NT2/D1 (cell line): ENCODE measurements at regions not wholly inside any gene's neighbourhood (a gene's known extent, or its start where the extent isn't known, plus 50 kb on each side); places are given as distances from the start of the nearest gene placed in this dataset.

Source experiments
- DNase-seq: peaks from one replicate; pipeline ENCODE4 v3.0.0-alpha.2; 2011; ENCODE audit warnings: low read depth, low spot score
- H3K27me3 ChIP-seq: 2 replicates; pipeline ENCODE4 v1.6.0; 2011; ENCODE audit warnings: mild to moderate bottlenecking; ENCODE audit not compliant: insufficient read length, insufficient read depth
- H3K36me3 ChIP-seq: 2 replicates; pipeline ENCODE4 v1.6.1; 2011; ENCODE audit warnings: mild to moderate bottlenecking, low read length, mixed read lengths; ENCODE audit not compliant: insufficient read depth, insufficient read length
- H3K4me1 ChIP-seq: 2 replicates; pipeline ENCODE4 v1.5.1; 2011; ENCODE audit not compliant: insufficient read depth, insufficient read length
- H3K4me3 ChIP-seq: 2 replicates; pipeline ENCODE4 v1.5.1; 2011; ENCODE audit warnings: low read depth; ENCODE audit not compliant: insufficient read length
- H3K9ac ChIP-seq: 2 replicates; pipeline ENCODE4 v1.6.0; 2011; ENCODE audit warnings: low read depth; ENCODE audit not compliant: insufficient read length
- H3K9me3 ChIP-seq: 2 replicates; pipeline ENCODE4 v1.5.1; 2011; ENCODE audit warnings: mild to moderate bottlenecking, low read length; ENCODE audit not compliant: insufficient read depth
- SUZ12 ChIP-seq: IDR thresholded peaks from 2 replicates; pipeline ENCODE4 v1.6.1; 2011; ENCODE audit not compliant: insufficient read length, insufficient read depth; ENCODE audit errors: extremely low read depth
- YY1 ChIP-seq: IDR thresholded peaks from 2 replicates; pipeline ENCODE4 v1.6.1; 2011; ENCODE audit not compliant: insufficient read length, insufficient read depth
- ZNF274 ChIP-seq: IDR thresholded peaks from 2 replicates; pipeline ENCODE4 v1.6.1; 2011; ENCODE audit warnings: mild to moderate bottlenecking, low read depth, low read length

DNA sequence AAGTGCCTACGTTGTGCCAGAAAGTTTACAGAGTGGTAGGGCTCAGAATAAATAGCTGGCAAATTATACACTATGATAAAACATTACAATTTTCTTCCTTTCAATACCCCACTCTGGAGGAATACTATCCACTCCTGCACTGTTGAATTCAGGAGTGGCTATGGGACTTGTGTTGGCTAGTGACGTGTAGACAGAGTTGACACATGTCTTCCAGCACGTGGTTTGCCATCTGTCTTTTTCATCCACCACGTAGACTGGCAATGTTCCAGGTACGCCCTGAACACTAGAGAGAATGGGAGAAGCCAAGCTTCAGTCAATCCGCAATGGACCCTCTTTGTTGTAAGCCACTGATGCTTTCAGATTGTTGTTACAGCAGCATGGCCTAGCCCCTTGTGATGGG is 168.8 kb upstream of the RBPJ start:
- no peaks in the 10 kb centered on the region for H3K36me3 ChIP-seq
- no peaks in the 10 kb centered on the region for H3K27me3 ChIP-seq
- H3K9me3 ChIP-seq = no peaks in the 10 kb centered on the region
- TF ChIP-seq SUZ12 (no peak), ZNF274 (no peak), YY1 (no peak)
- no peak for DNase-seq
- no peaks in the 10 kb centered on the region for H3K4me1 ChIP-seq
- H3K9ac ChIP-seq = no peak overlapping the region
- no peak overlapping the region for H3K4me3 ChIP-seq

DNA sequence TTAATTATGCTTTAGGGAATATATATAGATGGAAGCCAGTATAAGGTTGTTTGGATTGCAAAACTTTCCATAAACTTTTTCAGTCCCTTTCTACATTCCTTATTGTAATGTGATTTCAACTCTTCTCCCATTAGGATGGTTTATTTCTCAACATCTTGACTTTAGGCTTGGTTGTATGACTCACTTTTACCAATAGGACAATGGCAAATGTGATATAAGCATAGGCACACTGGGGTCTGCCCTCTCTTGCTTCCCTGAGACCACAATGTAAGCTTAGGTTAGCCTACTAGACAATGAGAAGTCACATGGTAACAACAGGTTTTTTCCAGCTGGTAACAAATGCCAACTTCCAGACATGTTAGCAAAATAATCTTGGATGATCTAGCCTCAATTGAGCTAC is 163.3 kb upstream of the RBPJ start:
- Histone ChIP-seq H3K36me3 (no peaks in the 10 kb centered on the region), H3K27me3 (no peaks in the 10 kb centered on the region), H3K4me1 (no peaks in the 10 kb centered on the region), H3K9me3 (no peaks in the 10 kb centered on the region; the same call in 1 of the 2 replicates), H3K9ac (no peak overlapping the region), H3K4me3 (no peak overlapping the region)
- TF ChIP-seq YY1 (no peak), ZNF274 (no peak), SUZ12 (no peak)
- DNase-seq = no peak

DNA sequence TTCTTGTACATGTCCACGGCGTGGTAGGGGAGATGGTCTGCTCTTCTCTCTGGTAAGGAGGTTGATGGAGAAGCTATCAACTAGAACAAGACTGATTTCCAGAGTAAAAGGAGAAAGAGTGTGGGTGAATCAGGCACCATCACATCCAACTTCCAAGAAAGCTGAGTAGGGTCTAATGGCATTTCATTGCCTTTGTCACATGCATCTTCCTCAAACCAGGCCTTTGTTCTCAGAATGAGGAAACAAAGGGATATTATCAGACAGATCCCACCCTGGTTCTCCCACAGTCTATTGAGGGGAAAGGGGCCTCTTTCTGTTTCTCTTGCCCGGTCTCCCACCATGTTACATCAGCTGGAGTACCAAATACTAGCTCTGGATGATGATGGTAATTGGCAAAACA is 160.2 kb upstream of the RBPJ start:
- no peak for TF ChIP-seq SUZ12
- no peak for TF ChIP-seq ZNF274
- H3K4me3 ChIP-seq = no peak overlapping the region
- no peak overlapping the region for H3K9ac ChIP-seq
- H3K27me3 ChIP-seq = no peaks in the 10 kb centered on the region
- no peaks in the 10 kb centered on the region; the same call in 1 of the 2 replicates for H3K9me3 ChIP-seq
- no peaks in the 10 kb centered on the region for H3K4me1 ChIP-seq
- DNase-seq = no peak
- no peaks in the 10 kb centered on the region for H3K36me3 ChIP-seq

DNA sequence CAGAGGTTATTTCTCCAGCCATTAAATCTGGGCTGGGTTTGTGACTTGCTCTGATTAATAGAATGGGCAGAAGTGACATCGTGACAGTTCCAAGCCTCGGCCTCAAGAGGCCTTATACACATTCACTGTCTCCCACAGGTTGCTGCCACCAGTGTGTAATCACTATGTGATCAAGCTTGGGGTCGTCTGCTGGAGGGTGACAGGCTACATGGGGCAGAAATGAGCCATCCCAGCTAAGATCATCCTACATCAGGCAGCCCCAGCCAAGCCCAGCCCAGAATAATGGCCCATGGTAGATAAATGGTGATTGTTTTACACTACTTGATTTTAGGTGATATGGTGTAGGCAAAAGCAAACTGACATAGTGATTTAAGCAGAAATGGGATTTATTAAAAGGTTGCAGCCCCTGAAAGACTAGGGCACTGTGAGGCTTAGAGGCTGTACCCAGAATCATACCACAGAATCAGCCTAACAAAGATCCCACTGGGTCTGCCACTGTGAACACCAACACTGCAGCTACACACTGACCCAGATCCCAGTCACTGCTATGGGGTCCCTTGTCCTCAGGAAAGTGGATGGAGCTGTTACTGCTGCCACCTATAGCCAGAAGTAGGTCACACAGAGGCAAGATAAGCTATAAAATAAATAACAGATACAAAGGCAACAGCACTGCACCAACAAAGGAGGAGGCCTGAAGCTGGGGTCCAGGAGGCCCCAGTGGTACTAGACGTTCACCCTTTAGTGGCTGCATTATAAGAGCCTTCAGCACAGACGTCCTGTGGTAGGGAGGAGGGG is 159.6 kb upstream of the RBPJ start:
- no peak for DNase-seq
- no peaks in the 10 kb centered on the region for H3K4me1 ChIP-seq

DNA sequence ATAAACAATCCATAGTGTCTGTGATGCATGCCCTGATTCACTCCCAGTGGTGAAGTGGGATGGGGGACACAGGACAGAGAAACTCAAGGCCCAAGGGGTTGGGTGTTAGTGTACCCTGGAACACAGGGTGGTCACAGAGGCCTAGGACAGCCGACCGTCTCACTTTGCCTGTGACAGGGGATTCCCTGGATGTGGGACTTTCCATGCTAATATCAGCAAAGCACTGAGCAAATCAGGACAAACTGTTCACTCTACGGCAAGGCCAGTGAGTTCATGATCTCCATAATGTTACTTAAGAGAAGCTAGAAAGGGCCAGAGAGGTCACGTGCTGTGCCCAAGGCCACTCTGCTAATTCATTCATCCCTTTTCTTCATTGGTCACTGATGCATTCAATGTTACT is 158.7 kb upstream of the RBPJ start:
- Histone ChIP-seq H3K9me3 (no peaks in the 10 kb centered on the region; the same call in 1 of the 2 replicates), H3K9ac (no peak overlapping the region), H3K27me3 (no peaks in the 10 kb centered on the region), H3K36me3 (no peaks in the 10 kb centered on the region), H3K4me1 (no peaks in the 10 kb centered on the region), H3K4me3 (no peak overlapping the region)
- TF ChIP-seq YY1 (no peak), ZNF274 (no peak), SUZ12 (no peak)
- DNase-seq = no peak

More for the DNA sequence above, 159.6 kb upstream of the RBPJ start:
- Histone ChIP-seq H3K9ac (no peak overlapping the region), H3K9me3 (no peaks in the 10 kb centered on the region; the same call in 1 of the 2 replicates), H3K4me3 (no peak overlapping the region), H3K27me3 (no peaks in the 10 kb centered on the region), H3K36me3 (no peaks in the 10 kb centered on the region)
- TF ChIP-seq SUZ12 (no peak), ZNF274 (no peak), YY1 (no peak)

DNA sequence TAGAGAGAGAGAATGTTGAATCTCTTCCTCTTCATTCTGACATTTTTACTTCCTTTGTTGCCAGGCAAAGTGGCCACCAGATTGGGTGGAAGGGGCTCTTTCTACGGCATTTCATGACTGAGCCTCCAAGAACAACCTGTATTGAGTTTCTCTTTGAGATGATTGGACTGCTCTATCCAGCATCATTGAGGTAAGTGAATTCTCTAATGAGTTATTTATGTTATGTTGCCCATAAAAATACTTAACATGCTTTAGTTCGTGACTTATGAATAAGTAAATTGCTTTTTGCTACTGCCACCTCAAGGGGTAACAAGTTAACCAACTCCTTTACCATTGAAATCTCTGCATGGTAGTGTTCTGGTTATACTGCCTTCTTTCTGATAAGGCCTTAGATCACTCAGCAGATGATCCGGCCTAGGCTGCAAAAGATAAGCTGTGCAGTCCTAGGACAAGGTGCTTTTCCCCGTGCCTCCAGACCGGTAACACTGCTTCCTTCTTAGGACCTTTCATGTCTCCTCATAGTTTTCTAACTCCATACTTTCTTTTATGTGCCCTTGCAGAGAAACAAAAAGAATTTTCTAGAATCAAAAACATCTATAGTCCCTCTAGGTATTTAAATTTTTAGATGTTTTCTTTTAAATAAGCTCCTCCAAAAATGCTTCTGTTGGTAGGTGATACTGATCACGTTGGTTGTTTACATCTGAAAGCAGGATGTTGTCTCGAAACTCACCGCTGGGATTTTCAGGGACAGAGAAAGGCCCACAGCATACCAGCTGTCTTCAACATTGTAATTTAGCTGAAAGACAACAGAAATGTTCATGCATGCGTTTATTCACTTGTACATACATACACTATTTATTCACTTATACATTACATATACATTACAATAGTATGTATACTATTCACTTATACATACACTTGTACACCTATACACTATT is 157.1 kb upstream of the RBPJ start:
- Histone ChIP-seq H3K4me1 (no peaks in the 10 kb centered on the region), H3K9me3 (no peaks in the 10 kb centered on the region; the same call in 1 of the 2 replicates), H3K4me3 (no peak overlapping the region), H3K27me3 (no peaks in the 10 kb centered on the region), H3K36me3 (no peaks in the 10 kb centered on the region), H3K9ac (no peak overlapping the region)
- no peak for DNase-seq
- TF ChIP-seq ZNF274 = no peak

GRCh38 chr4:26171501-26171900 is 149.3 kb upstream of the RBPJ start:
- no peaks in the 10 kb centered on the region for H3K4me1 ChIP-seq
- H3K27me3 ChIP-seq = no peaks in the 10 kb centered on the region
- TF ChIP-seq ZNF274 = no peak
- no peak for TF ChIP-seq YY1
- TF ChIP-seq SUZ12 = no peak

More at GRCh38 chr4:26171501-26171900, 149.3 kb upstream of the RBPJ start:
- H3K36me3 ChIP-seq = no peaks in the 10 kb centered on the region
- DNase-seq = no peak
- peaks cover 19% of the 10 kb centered on the region for H3K9me3 ChIP-seq
- no peak overlapping the region for H3K4me3 ChIP-seq
- no peak overlapping the region for H3K9ac ChIP-seq
